Kidney (tissue), 13 donors: ENCODE measurements at regions not wholly inside any gene's neighbourhood (a gene's known extent, or its start where the extent isn't known, plus 50 kb on each side); places are given as distances from the start of the nearest gene placed in this dataset.

ENCODE experiments used
- DNase-seq, 5 donors: peaks; one replicate each; pipeline ENCODE4 v3.0.0-alpha.2; 2013 to 2020
- FAIRE-seq: peaks from 2 replicates; lab custom pipeline; 2012; peaks lifted over from hg19 to GRCh38; lab: Jason Lieb, UNC
- H3K27ac ChIP-seq, 2 donors: one replicate each; pipeline ENCODE4 v1.7.0; 2013; ENCODE audit warnings: low read depth in 2 of 2, low read length in 2 of 2, inconsistent platforms in 1 of 2
- H3K27me3 ChIP-seq: one replicate; pipeline ENCODE4 v1.7.1; 2013; ENCODE audit warnings: low read length, inconsistent platforms; ENCODE audit not compliant: control insufficient read depth, insufficient read depth
- H3K36me3 ChIP-seq, 3 donors: one replicate each; pipeline versions ENCODE4 v1.7.0 to v1.7.1; 2013; ENCODE audit warnings: low read length in 3 of 3, control low read depth in 1 of 3, inconsistent platforms in 1 of 3; ENCODE audit not compliant: insufficient read depth in 3 of 3, control insufficient read depth in 2 of 3
- H3K4me1 ChIP-seq, 3 donors: one replicate each; pipeline versions ENCODE4 v1.7.0 to v1.7.1; 2013; ENCODE audit warnings: low read length in 3 of 3, inconsistent platforms in 1 of 3, low read depth in 1 of 3; ENCODE audit not compliant: control insufficient read depth in 2 of 3, insufficient read depth in 2 of 3
- H3K4me3 ChIP-seq, 3 donors: one replicate each; pipeline versions ENCODE4 v1.7.0 to v1.8.1; 2013; ENCODE audit warnings: low read length in 3 of 3, control low read depth in 1 of 3, inconsistent platforms in 1 of 3
- H3K9ac ChIP-seq, 3 donors: one replicate each; pipeline versions ENCODE4 v1.7.0 to v1.7.1; 2013; ENCODE audit warnings: low read length in 3 of 3, control low read depth in 1 of 3, inconsistent platforms in 1 of 3
- H3K9me3 ChIP-seq, 3 donors: one replicate each; pipeline versions ENCODE4 v1.7.0 to v1.7.1; 2013; ENCODE audit warnings: low read length in 3 of 3, control low read depth in 1 of 3, inconsistent platforms in 1 of 3; ENCODE audit not compliant: control insufficient read depth in 2 of 3, insufficient read depth in 1 of 3
- intact Hi-C: fragments of 100-400 bp; cut with DNase I; formaldehyde crosslinking; loops from one replicate; pipeline ENCODE4 v1.11.1; 2022
- TF ChIP-seq, protein P1 (sequence below): IDR thresholded peaks from 3 replicates; pipeline ENCODE4 v1.5.1; 2012; ENCODE audit warnings: mild to moderate bottlenecking, moderate library complexity, borderline replicate concordance; ENCODE audit not compliant: insufficient read depth; ENCODE audit errors: extremely low read depth
- donor health status: control.
- donor health status: control.
- donor health status: control.
- donor health status: control.
- donor health status: control.
- donor health status: DM: yes; HTN: yes; CAD: no.
- donor health status: Normal renal cell carcinoma (clear cell type).

DNA sequence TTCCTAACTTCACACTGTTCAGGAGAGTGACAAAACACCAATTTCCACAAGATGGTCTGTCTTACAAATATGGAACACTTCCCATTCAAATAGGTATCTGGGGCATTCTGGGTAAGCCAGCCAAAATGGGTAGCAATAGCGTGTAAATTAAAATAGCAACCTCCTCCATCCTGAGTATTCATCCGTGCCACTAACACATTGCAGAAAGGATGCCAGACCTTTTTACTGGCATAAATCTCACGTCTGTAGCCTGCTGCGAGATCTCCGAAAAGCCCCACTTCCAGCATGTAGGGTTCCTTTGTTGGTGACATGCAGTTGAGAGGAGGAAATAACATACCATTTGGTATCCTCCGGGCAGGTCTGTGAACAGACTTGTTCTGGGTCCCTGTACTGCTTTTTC, 52.7 kb upstream of the RAI2 start:
- intact Hi-C loops = no loop called here
- H3K4me3 ChIP-seq = no peak overlapping the region
- H3K9ac ChIP-seq = no peak overlapping the region
- peaks cover 3% of the 10 kb centered on the region for H3K27me3 ChIP-seq
- FAIRE-seq (no peak), DNase-seq (no peak)
- no peak overlapping the region for H3K27ac ChIP-seq
- TF ChIP-seq, protein P1, sequence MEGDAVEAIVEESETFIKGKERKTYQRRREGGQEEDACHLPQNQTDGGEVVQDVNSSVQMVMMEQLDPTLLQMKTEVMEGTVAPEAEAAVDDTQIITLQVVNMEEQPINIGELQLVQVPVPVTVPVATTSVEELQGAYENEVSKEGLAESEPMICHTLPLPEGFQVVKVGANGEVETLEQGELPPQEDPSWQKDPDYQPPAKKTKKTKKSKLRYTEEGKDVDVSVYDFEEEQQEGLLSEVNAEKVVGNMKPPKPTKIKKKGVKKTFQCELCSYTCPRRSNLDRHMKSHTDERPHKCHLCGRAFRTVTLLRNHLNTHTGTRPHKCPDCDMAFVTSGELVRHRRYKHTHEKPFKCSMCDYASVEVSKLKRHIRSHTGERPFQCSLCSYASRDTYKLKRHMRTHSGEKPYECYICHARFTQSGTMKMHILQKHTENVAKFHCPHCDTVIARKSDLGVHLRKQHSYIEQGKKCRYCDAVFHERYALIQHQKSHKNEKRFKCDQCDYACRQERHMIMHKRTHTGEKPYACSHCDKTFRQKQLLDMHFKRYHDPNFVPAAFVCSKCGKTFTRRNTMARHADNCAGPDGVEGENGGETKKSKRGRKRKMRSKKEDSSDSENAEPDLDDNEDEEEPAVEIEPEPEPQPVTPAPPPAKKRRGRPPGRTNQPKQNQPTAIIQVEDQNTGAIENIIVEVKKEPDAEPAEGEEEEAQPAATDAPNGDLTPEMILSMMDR = no peak
- H3K9me3 ChIP-seq = no peaks in the 10 kb centered on the region
- H3K4me1 ChIP-seq = no peaks in the 10 kb centered on the region
- H3K36me3 ChIP-seq = no peaks in the 10 kb centered on the region
